Lung (tissue), 11 donors: ENCODE measurements at regions not wholly inside any gene's neighbourhood (a gene's known extent, or its start where the extent isn't known, plus 50 kb on each side); places are given as distances from the start of the nearest gene placed in this dataset.

ENCODE experiments used
- ATAC-seq: fragments of 200-7000 bp; cut with Tn5 transposase; one replicate; pipeline ENCODE4 v1.9.1; 2020; ENCODE audit warnings: moderate number of reproducible peaks; ENCODE audit not compliant: insufficient read depth, low FRiP score
- DNase-seq, 3 donors: peaks; one replicate each; pipeline ENCODE4 v3.0.0-alpha.2; 2013 to 2017
- H3K27ac ChIP-seq, 2 donors: one replicate each; pipeline ENCODE4 v1.5.1; 2013; ENCODE audit warnings: mild to moderate bottlenecking in 2 of 2, moderate library complexity in 2 of 2, control low read depth in 1 of 2, inconsistent platforms in 1 of 2, low read depth in 1 of 2, low read length in 1 of 2
- H3K27me3 ChIP-seq, 3 donors: one replicate each; pipeline ENCODE4 v1.5.1; 2013; ENCODE audit warnings: low read length in 2 of 3; ENCODE audit not compliant: control insufficient read depth in 3 of 3, insufficient read depth in 3 of 3
- H3K36me3 ChIP-seq, 4 donors: one replicate each; pipeline ENCODE4 v1.5.1; 2013; ENCODE audit warnings: low read length in 4 of 4, mild to moderate bottlenecking in 1 of 4, moderate library complexity in 1 of 4; ENCODE audit not compliant: control insufficient read depth in 4 of 4, insufficient read depth in 4 of 4
- H3K4me1 ChIP-seq, 5 donors: one replicate each; pipeline ENCODE4 v1.5.1; 2013; ENCODE audit warnings: low read length in 5 of 5, mild to moderate bottlenecking in 2 of 5, moderate library complexity in 1 of 5; ENCODE audit not compliant: control insufficient read depth in 5 of 5, insufficient read depth in 5 of 5
- H3K4me3 ChIP-seq: one replicate; pipeline ENCODE4 v1.5.1; 2013; ENCODE audit warnings: mild to moderate bottlenecking, control low read depth, moderate library complexity
- H3K9ac ChIP-seq, 2 donors: one replicate each; pipeline ENCODE4 v1.5.1; 2013; ENCODE audit warnings: low read length in 2 of 2, control low read depth in 1 of 2; ENCODE audit not compliant: insufficient read depth in 1 of 2
- H3K9me3 ChIP-seq, 4 donors: one replicate each; pipeline ENCODE4 v1.5.1; 2013; ENCODE audit warnings: low read length in 3 of 4, mild to moderate bottlenecking in 1 of 4, moderate library complexity in 1 of 4; ENCODE audit not compliant: control insufficient read depth in 4 of 4, insufficient read depth in 3 of 4
- CTCF ChIP-seq: IDR thresholded peaks from 2 replicates; pipeline ENCODE4 v1.5.1; 2012; ENCODE audit warnings: mild to moderate bottlenecking; ENCODE audit errors: control extremely low read depth, extremely low read depth
- WGBS, 2 donors: extraction: QIAGEN DNeasy Blood & Tissue Kit; methylation state at CpG; one replicate each; pipeline ENCODE4 v1.1.7; 2013; 5-methylcytosine and 5-hydroxymethylcytosine counted together
- donor health status: control.
- donor health status: control.
- donor health status: Bipolar disorder and iron deficiency.
- donor health status: healthy.
- donor health status: DM: yes; HTN: yes; CAD: no.

- 90 to 93% methylated on average over 1 of the region's 1 CpG for WGBS, 2 donors
- Histone ChIP-seq H3K9me3 (peaks cover 0 to 9% (median 3%) of the 10 kb centered on the region in 4 donors), H3K36me3 (no peaks in the 10 kb centered on the region), H3K27ac (no peak overlapping the region), H3K4me3 (no peak overlapping the region), H3K27me3 (no peaks in the 10 kb centered on the region), H3K4me1 (no peaks in the 10 kb centered on the region), H3K9ac (no peak overlapping the region)
- ATAC-seq: no peak
- no peak for DNase-seq
- no peak for TF ChIP-seq CTCF
These were observed 352.1 kb upstream of the MEIS2 start for GRCh38 chr15:37452498-37452897.

GRCh38 chr15:37480482-37480881, 380.1 kb upstream of the MEIS2 start:
- TF ChIP-seq CTCF: no peak
- H3K9me3 ChIP-seq: peaks cover 0 to 5% (median 0%) of the 10 kb centered on the region in 4 donors
- no peak overlapping the region for H3K27ac ChIP-seq
- 57 to 62% methylated on average over 3 of the region's 3 CpGs for WGBS, 2 donors
- H3K9ac ChIP-seq: no peak overlapping the region
- no peaks in the 10 kb centered on the region for H3K36me3 ChIP-seq
- H3K4me3 ChIP-seq: no peak overlapping the region
- ATAC-seq (no peak), DNase-seq (no peak)
- no peaks in the 10 kb centered on the region for H3K4me1 ChIP-seq
- H3K27me3 ChIP-seq: no peaks in the 10 kb centered on the region

- ATAC-seq (no peak), DNase-seq (no peak)
- Histone ChIP-seq H3K27ac (no peak overlapping the region), H3K4me1 (no peaks in the 10 kb centered on the region), H3K36me3 (no peaks in the 10 kb centered on the region), H3K9ac (no peak overlapping the region), H3K9me3 (peaks cover 0 to 5% (median 0%) of the 10 kb centered on the region in 4 donors), H3K4me3 (no peak overlapping the region), H3K27me3 (no peaks in the 10 kb centered on the region)
- WGBS, 2 donors: 78 to 91% methylated on average over 1 of the region's 1 CpG
- no peak for TF ChIP-seq CTCF
These were observed 380.8 kb upstream of the MEIS2 start for GRCh38 chr15:37481126-37481525.

- DNase-seq (no peak), ATAC-seq (no peak)
- no peak overlapping the region for H3K4me3 ChIP-seq
- no peak for TF ChIP-seq CTCF
- H3K4me1 ChIP-seq: no peaks in the 10 kb centered on the region
- peaks cover 0 to 5% (median 0%) of the 10 kb centered on the region in 4 donors for H3K9me3 ChIP-seq
- H3K27me3 ChIP-seq: no peaks in the 10 kb centered on the region
- H3K9ac ChIP-seq: no peak overlapping the region
- no peak overlapping the region for H3K27ac ChIP-seq
- WGBS, 2 donors: 89 to 95% methylated on average over 6 of the region's 6 CpGs
- no peaks in the 10 kb centered on the region for H3K36me3 ChIP-seq
These were observed 383.4 kb upstream of the MEIS2 start for GRCh38 chr15:37483779-37484178.
